Smooth muscle cell (in vitro differentiated cells): ENCODE measurements at regions not wholly inside any gene's neighbourhood (a gene's known extent, or its start where the extent isn't known, plus 50 kb on each side); places are given as distances from the start of the nearest gene placed in this dataset.

ENCODE experiments used
- DNase-seq: peaks from one replicate; lab custom pipeline; 2025; ENCODE audit not compliant: unreplicated experiment; lab: John Stamatoyannopoulos, UW
- H2AFZ ChIP-seq: fragments of 200-600 bp; sonication (generic); 2 replicates; pipeline ENCODE4 v1.6.0; 2016; ENCODE audit warnings: antibody characterized with exemption, low read depth, mild to moderate bottlenecking
- H3F3A ChIP-seq: fragments of 200-600 bp; sonication (generic); 2 replicates; pipeline ENCODE4 v1.6.0; 2017; ENCODE audit warnings: antibody characterized with exemption, low read depth
- H3K27ac ChIP-seq: fragments of 200-600 bp; sonication (generic); 2 replicates; pipeline ENCODE4 v1.5.1; 2016; ENCODE audit warnings: low read depth, mild to moderate bottlenecking
- H3K27me3 ChIP-seq: fragments of 200-600 bp; sonication (generic); 2 replicates; pipeline ENCODE4 v1.6.1; 2016; ENCODE audit warnings: low read depth, mild to moderate bottlenecking
- H3K36me3 ChIP-seq: fragments of 200-600 bp; sonication (generic); 2 replicates; pipeline ENCODE4 v1.5.1; 2016; ENCODE audit warnings: low read depth
- H3K4me1 ChIP-seq: fragments of 200-600 bp; sonication (generic); 2 replicates; pipeline ENCODE4 v1.5.1; 2016; ENCODE audit warnings: low read depth
- H3K4me2 ChIP-seq: fragments of 200-600 bp; sonication (generic); 2 replicates; pipeline ENCODE4 v1.6.0; 2016; ENCODE audit warnings: mild to moderate bottlenecking
- H3K4me3 ChIP-seq: fragments of 200-600 bp; sonication (generic); 2 replicates; pipeline ENCODE4 v1.5.1; 2016; ENCODE audit warnings: mild to moderate bottlenecking
- H3K79me2 ChIP-seq: fragments of 200-600 bp; sonication (generic); 2 replicates; pipeline ENCODE4 v1.6.0; 2016; ENCODE audit warnings: low read depth, mild to moderate bottlenecking
- H3K9ac ChIP-seq: fragments of 200-600 bp; sonication (generic); 2 replicates; pipeline ENCODE4 v1.6.0; 2016; ENCODE audit warnings: low read depth
- H3K9me3 ChIP-seq: fragments of 200-600 bp; sonication (generic); replicated peaks from 2 replicates; pipeline ENCODE4 v1.5.1; 2016; ENCODE audit warnings: low read depth
- H4K20me1 ChIP-seq: fragments of 200-600 bp; sonication (generic); 2 replicates; pipeline ENCODE4 v1.6.0; 2016; ENCODE audit warnings: low read depth
- CTCF ChIP-seq: fragments of 200-600 bp; sonication (generic); IDR thresholded peaks from 2 replicates; pipeline ENCODE4 v1.5.1; 2017; ENCODE audit warnings: borderline replicate concordance, mild to moderate bottlenecking, antibody characterized with exemption; ENCODE audit not compliant: insufficient read depth, poor library complexity, severe bottlenecking
- WGBS: methylation state at CpG from one replicate; pipeline ENCODE4 v1.1.7; 2016; ENCODE audit warnings: low lambda C conversion rate; 5-methylcytosine and 5-hydroxymethylcytosine counted together

GRCh38 chr10:31121757-31122577 is 90.3 kb upstream of the ZNF438 start:
- Histone ChIP-seq H3K4me3 (no peak overlapping the region), H3K27ac (no peak overlapping the region), H3K9ac (no peak overlapping the region), H2AFZ (no peak overlapping the region), H3F3A (no peaks in the 10 kb centered on the region), H3K36me3 (no peaks in the 10 kb centered on the region), H3K4me2 (no peak overlapping the region), H3K27me3 (no peaks in the 10 kb centered on the region), H3K4me1 (no peaks in the 10 kb centered on the region), H3K79me2 (no peaks in the 10 kb centered on the region), H4K20me1 (no peaks in the 10 kb centered on the region), H3K9me3 (no peaks in the 10 kb centered on the region)
- WGBS = 90% methylated on average over 3 of the region's 3 CpGs
- no peak for TF ChIP-seq CTCF
- DNase-seq = no peak

GRCh38 chr10:31123946-31124345 is 92.3 kb upstream of the ZNF438 start:
- TF ChIP-seq CTCF = no peak
- no peak overlapping the region for H2AFZ ChIP-seq
- no peaks in the 10 kb centered on the region for H3K9me3 ChIP-seq
- H3K9ac ChIP-seq = no peak overlapping the region
- H3K4me3 ChIP-seq = no peak overlapping the region
- no peaks in the 10 kb centered on the region for H3K36me3 ChIP-seq
- DNase-seq = no peak
- no peaks in the 10 kb centered on the region for H3K4me1 ChIP-seq
- no peaks in the 10 kb centered on the region for H3K27me3 ChIP-seq
- 92% methylated on average over 6 of the region's 6 CpGs for WGBS
- H4K20me1 ChIP-seq = no peaks in the 10 kb centered on the region
- no peak overlapping the region for H3K4me2 ChIP-seq
- H3F3A ChIP-seq = no peaks in the 10 kb centered on the region
- no peak overlapping the region for H3K27ac ChIP-seq
- H3K79me2 ChIP-seq = no peaks in the 10 kb centered on the region

GRCh38 chr10:31124852-31125251 is 93.2 kb upstream of the ZNF438 start:
- no peak for DNase-seq
- 82% methylated on average over 5 of the region's 5 CpGs for WGBS
- H3K27me3 ChIP-seq = no peaks in the 10 kb centered on the region
- H3F3A ChIP-seq = peaks cover 2% of the 10 kb centered on the region
- no peak overlapping the region for H3K9ac ChIP-seq
- H3K36me3 ChIP-seq = no peaks in the 10 kb centered on the region
- TF ChIP-seq CTCF = no peak
- no peaks in the 10 kb centered on the region for H3K4me1 ChIP-seq
- no peak overlapping the region for H2AFZ ChIP-seq
- H3K27ac ChIP-seq = no peak overlapping the region
- H3K4me2 ChIP-seq = no peak overlapping the region
- H3K9me3 ChIP-seq = no peaks in the 10 kb centered on the region
- H3K4me3 ChIP-seq = no peak overlapping the region
- H3K79me2 ChIP-seq = no peaks in the 10 kb centered on the region
- H4K20me1 ChIP-seq = no peaks in the 10 kb centered on the region

- no peak overlapping the region for H3K4me3 ChIP-seq
- H3K36me3 ChIP-seq = no peaks in the 10 kb centered on the region
- H3K4me1 ChIP-seq = no peaks in the 10 kb centered on the region
- no peak for TF ChIP-seq CTCF
- DNase-seq = no peak
- H3K9me3 ChIP-seq = no peaks in the 10 kb centered on the region
- H3K27ac ChIP-seq = no peak overlapping the region
- H3K79me2 ChIP-seq = no peaks in the 10 kb centered on the region
- no peak overlapping the region for H3K9ac ChIP-seq
- no peaks in the 10 kb centered on the region for H3K27me3 ChIP-seq
- H3F3A ChIP-seq = peaks cover 5% of the 10 kb centered on the region
- no peak overlapping the region for H3K4me2 ChIP-seq
- no peak overlapping the region for H2AFZ ChIP-seq
- H4K20me1 ChIP-seq = no peaks in the 10 kb centered on the region
Observed at GRCh38 chr10:31125789-31126188, 94.1 kb upstream of the ZNF438 start.
